ENCODE measurements at regions not wholly inside any gene's neighbourhood (a gene's known extent, or its start where the extent isn't known, plus 50 kb on each side); places are given as distances from the start of the nearest gene placed in this dataset.

- TF ChIP-seq EZH2phosphoT487 (IDR thresholded peaks at IDR 0.05; ENCODE audit: borderline replicate concordance, low read depth, low read length): no peak
- TF ChIP-seq, protein P1, sequence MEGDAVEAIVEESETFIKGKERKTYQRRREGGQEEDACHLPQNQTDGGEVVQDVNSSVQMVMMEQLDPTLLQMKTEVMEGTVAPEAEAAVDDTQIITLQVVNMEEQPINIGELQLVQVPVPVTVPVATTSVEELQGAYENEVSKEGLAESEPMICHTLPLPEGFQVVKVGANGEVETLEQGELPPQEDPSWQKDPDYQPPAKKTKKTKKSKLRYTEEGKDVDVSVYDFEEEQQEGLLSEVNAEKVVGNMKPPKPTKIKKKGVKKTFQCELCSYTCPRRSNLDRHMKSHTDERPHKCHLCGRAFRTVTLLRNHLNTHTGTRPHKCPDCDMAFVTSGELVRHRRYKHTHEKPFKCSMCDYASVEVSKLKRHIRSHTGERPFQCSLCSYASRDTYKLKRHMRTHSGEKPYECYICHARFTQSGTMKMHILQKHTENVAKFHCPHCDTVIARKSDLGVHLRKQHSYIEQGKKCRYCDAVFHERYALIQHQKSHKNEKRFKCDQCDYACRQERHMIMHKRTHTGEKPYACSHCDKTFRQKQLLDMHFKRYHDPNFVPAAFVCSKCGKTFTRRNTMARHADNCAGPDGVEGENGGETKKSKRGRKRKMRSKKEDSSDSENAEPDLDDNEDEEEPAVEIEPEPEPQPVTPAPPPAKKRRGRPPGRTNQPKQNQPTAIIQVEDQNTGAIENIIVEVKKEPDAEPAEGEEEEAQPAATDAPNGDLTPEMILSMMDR (conservative IDR thresholded peaks at IDR 0.05; ENCODE audit: low read length): no peak
- H3K9me2 ChIP-seq (ENCODE audit: insufficient read depth, low read length): no peaks in the 10 kb centered on the region
- no peak overlapping the region for H2AFZ ChIP-seq (ENCODE audit: low read length)
- intact Hi-C loops (cut with micrococcal nuclease; ENCODE audit: unreplicated experiment): no loop called here
- H3K36me3 ChIP-seq (ENCODE audit: insufficient read depth, low read length): no peaks in the 10 kb centered on the region
- no peaks in the 10 kb centered on the region for H3K4me1 ChIP-seq (ENCODE audit: insufficient read depth, low read length, poor library complexity, severe bottlenecking)
- BruUV-seq (replicated peaks): no TSS peak
- H3K9me3 ChIP-seq (ENCODE audit: low read length): no peaks in the 10 kb centered on the region
- no peak overlapping the region for H3K4me3 ChIP-seq (ENCODE audit: low read depth, low read length, poor library complexity, severe bottlenecking)
- H3K4me2 ChIP-seq (ENCODE audit: low read length): no peak overlapping the region
- no peak overlapping the region for H3K27ac ChIP-seq (ENCODE audit: low read depth, low read length, poor library complexity, severe bottlenecking)
- CTCF ChIA-PET (ENCODE audit: unreplicated experiment): no interaction called here
- no peaks in the 10 kb centered on the region for H4K20me1 ChIP-seq (ENCODE audit: insufficient read depth, low read length)
- POLR2A ChIA-PET: no interaction called here
- H3K79me2 ChIP-seq (ENCODE audit: insufficient read depth, low read depth, low read length): no peaks in the 10 kb centered on the region
- no peak for DNase-seq (ENCODE audit: low spot score)
Measured at GRCh38 chr5:174172152-174172551, 126.6 kb downstream of the NSG2 start.

- ChIA-PET CTCF (ENCODE audit: unreplicated experiment) (no interaction called here), POLR2A (no interaction called here)
- H3K79me2 ChIP-seq (ENCODE audit: insufficient read depth, low read depth, low read length): no peaks in the 10 kb centered on the region
- no peaks in the 10 kb centered on the region for H3K9me2 ChIP-seq (ENCODE audit: insufficient read depth, low read length)
- H4K20me1 ChIP-seq (ENCODE audit: insufficient read depth, low read length): no peaks in the 10 kb centered on the region
- no peaks in the 10 kb centered on the region for H3K4me1 ChIP-seq (ENCODE audit: insufficient read depth, low read length, poor library complexity, severe bottlenecking)
- H3K4me2 ChIP-seq (ENCODE audit: low read length): no peak overlapping the region
- no peaks in the 10 kb centered on the region for H3K9me3 ChIP-seq (ENCODE audit: low read length)
- H3K4me3 ChIP-seq (ENCODE audit: low read depth, low read length, poor library complexity, severe bottlenecking): no peak overlapping the region
- TF ChIP-seq, protein P1 (conservative IDR thresholded peaks at IDR 0.05; ENCODE audit: low read length): no peak
- H3K27ac ChIP-seq (ENCODE audit: low read depth, low read length, poor library complexity, severe bottlenecking): no peak overlapping the region
- BruUV-seq (replicated peaks): no TSS peak
- intact Hi-C loops (cut with micrococcal nuclease; ENCODE audit: unreplicated experiment): no loop called here
- no peaks in the 10 kb centered on the region for H3K36me3 ChIP-seq (ENCODE audit: insufficient read depth, low read length)
- no peak overlapping the region for H2AFZ ChIP-seq (ENCODE audit: low read length)
- DNase-seq (ENCODE audit: low spot score): no peak
Measured at GRCh38 chr5:174172566-174172965, 127.1 kb downstream of the NSG2 start.

DNA sequence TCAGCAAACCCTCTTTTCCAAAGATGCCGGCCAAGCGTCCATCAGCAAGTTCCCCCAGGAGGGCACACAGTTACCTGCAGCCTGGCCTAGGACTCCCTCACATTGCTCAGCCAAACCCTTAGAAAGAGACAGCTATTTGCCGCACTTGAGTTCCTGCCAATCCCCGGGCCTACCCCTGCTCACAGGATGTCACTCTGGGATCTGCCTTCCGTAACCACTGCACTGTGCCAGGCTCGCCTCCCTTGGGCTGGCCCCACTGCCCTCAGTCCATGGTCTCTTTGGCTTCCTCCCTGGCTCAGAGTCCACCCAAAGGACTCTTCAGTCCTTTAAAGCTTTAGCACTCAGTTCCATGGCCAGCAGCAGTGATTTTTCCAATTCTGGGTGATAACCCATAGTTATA, 128.3 kb downstream of the NSG2 start:
- no peak overlapping the region for H3K4me2 ChIP-seq (ENCODE audit: low read length)
- no peaks in the 10 kb centered on the region for H3K79me2 ChIP-seq (ENCODE audit: insufficient read depth, low read depth, low read length)
- H4K20me1 ChIP-seq (ENCODE audit: insufficient read depth, low read length): no peaks in the 10 kb centered on the region
- H3K4me1 ChIP-seq (ENCODE audit: insufficient read depth, low read length, poor library complexity, severe bottlenecking): no peaks in the 10 kb centered on the region
- H3K9me2 ChIP-seq (ENCODE audit: insufficient read depth, low read length): no peaks in the 10 kb centered on the region
- ChIA-PET POLR2A (interaction anchor here (0.5 kb wide), 1 partner anchor 35 kb away, joined by 3 read pairs; no protein-coding TSS in a partner anchor), CTCF (ENCODE audit: unreplicated experiment) (no interaction called here)
- intact Hi-C loops (cut with micrococcal nuclease; ENCODE audit: unreplicated experiment): no loop called here
- no peak for TF ChIP-seq EZH2phosphoT487 (IDR thresholded peaks at IDR 0.05; ENCODE audit: borderline replicate concordance, low read depth, low read length)
- no peak overlapping the region for H3K4me3 ChIP-seq (ENCODE audit: low read depth, low read length, poor library complexity, severe bottlenecking)
- no TSS peak for BruUV-seq (replicated peaks)
- H3K27ac ChIP-seq (ENCODE audit: low read depth, low read length, poor library complexity, severe bottlenecking): no peak overlapping the region
- no peak overlapping the region for H2AFZ ChIP-seq (ENCODE audit: low read length)
- H3K9me3 ChIP-seq (ENCODE audit: low read length): no peaks in the 10 kb centered on the region
- DNase-seq (ENCODE audit: low spot score): no peak
- H3K36me3 ChIP-seq (ENCODE audit: insufficient read depth, low read length): no peaks in the 10 kb centered on the region

Measured in OCI-LY7 (cell line).